GM12875 (cell line): ENCODE measurements at regions not wholly inside any gene's neighbourhood (a gene's known extent, or its start where the extent isn't known, plus 50 kb on each side); places are given as distances from the start of the nearest gene placed in this dataset.
"Not testable (repeated sequence)": the region's sequence is repeated elsewhere in the genome, so short reads cannot be mapped to it uniquely, and the experiment has no call there.

Experiments used
- H3K4me3 ChIP-seq: one replicate; pipeline ENCODE4 v1.5.1; 2011; ENCODE audit warnings: low read depth, low read length, control low read depth
- CTCF ChIP-seq: IDR thresholded peaks from 2 replicates; pipeline ENCODE4 v1.5.1; 2011; ENCODE audit warnings: low read depth, mild to moderate bottlenecking, control low read depth, inconsistent platforms, low read length, moderate library complexity, borderline replicate concordance; ENCODE audit not compliant: insufficient read depth

- no peak for TF ChIP-seq CTCF
- H3K4me3 ChIP-seq, result no peak overlapping the region
Observed at GRCh38 chr1:230569201-230569600, 73.1 kb upstream of the COG2 start.

GRCh38 chr1:230568676-230569075 is 73.6 kb upstream of the COG2 start:
- no peak overlapping the region for H3K4me3 ChIP-seq
- no peak for TF ChIP-seq CTCF

GRCh38 chr1:230568008-230568407 is 74.3 kb upstream of the COG2 start:
- peak; percentile 37; the same call in 1 of the 2 replicates for TF ChIP-seq CTCF
- H3K4me3 ChIP-seq, result no peak overlapping the region

GRCh38 chr1:230567221-230567575 is 75.1 kb upstream of the COG2 start:
- TF ChIP-seq CTCF, result no peak
- no peak overlapping the region for H3K4me3 ChIP-seq

- H3K4me3 ChIP-seq, result not testable (repeated sequence)
Observed at GRCh38 chr1:230566532-230567220, 75.6 kb upstream of the COG2 start.

- no peak for TF ChIP-seq CTCF
- no peak overlapping the region for H3K4me3 ChIP-seq
Observed at GRCh38 chr1:230565141-230565540, 77.1 kb upstream of the COG2 start.

GRCh38 chr1:230563591-230563990 is 78.7 kb upstream of the COG2 start:
- no peak overlapping the region for H3K4me3 ChIP-seq
- TF ChIP-seq CTCF, result no peak

GRCh38 chr1:230561570-230561969 is 80.7 kb upstream of the COG2 start:
- H3K4me3 ChIP-seq, result no peak overlapping the region
- no peak for TF ChIP-seq CTCF
